ENCODE measurements at regions not wholly inside any gene's neighbourhood (a gene's known extent, or its start where the extent isn't known, plus 50 kb on each side); places are given as distances from the start of the nearest gene placed in this dataset.
"Not testable (repeated sequence)": the region's sequence is repeated elsewhere in the genome, so short reads cannot be mapped to it uniquely, and the experiment has no call there.

DNA sequence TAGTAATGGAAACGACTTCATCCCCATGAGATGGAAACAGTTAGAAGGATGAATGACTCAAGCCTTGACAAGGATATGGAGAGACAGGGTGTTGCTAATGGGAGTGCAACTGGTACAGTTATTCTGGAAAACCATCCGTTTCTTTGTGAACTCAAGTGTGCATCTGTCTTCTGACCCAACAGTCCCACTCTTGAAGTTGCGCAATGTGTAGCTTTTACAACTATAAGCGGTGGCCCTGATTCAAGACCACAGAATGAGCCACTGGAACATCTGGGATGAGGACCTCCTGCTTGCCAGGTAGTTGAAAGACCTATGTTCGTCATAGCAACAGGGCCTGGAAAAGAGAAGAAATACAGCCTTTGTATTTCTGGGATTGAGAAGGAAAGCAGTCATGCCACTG is 115.8 kb upstream of the GMDS start:
- no peak for DNase-seq

DNA sequence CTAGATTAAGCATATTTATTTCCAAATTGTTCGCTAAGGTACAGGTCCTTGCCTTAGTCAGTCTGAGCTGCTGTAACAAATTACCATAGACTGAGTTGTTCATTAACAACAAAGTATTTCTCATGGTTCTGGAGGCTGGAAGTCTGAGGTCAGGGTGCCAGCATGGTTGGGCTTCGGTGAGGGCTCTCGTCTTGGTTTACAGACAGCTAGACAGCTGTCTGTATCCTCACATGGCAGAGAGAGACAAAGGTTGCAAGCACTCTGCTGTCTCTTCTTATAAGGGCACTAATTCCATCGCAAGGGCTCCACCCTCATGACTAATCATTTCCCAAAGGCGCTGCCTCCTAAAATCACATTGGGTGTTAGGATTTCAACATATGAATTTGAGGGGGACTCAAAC is 115.3 kb upstream of the GMDS start:
- DNase-seq: no peak

DNA sequence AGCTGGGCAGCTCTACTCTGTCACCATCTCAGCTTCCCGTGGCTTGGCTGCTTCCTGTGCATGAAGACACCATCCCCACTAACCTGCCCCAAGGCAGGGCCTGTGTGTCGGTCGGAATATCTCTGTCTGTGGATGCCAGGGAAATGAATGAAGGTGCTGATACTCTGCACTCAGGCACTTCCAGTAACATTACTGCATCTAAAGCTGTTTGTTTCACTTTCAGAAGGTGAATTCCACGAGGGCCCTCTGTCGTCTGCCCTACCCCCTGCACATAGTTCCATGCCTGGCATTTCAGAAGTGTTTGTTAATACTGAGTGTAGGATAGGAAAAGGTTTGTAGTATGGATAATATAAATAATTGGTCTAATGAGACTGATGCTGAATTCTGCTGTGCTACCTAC is 114.7 kb upstream of the GMDS start:
- no peak for DNase-seq

GRCh38 chr6:2355150-2355549 is 109.7 kb upstream of the GMDS start:
- no peak for DNase-seq

GRCh38 chr6:2354138-2354491 is 108.7 kb upstream of the GMDS start:
- DNase-seq: no peak

DNA sequence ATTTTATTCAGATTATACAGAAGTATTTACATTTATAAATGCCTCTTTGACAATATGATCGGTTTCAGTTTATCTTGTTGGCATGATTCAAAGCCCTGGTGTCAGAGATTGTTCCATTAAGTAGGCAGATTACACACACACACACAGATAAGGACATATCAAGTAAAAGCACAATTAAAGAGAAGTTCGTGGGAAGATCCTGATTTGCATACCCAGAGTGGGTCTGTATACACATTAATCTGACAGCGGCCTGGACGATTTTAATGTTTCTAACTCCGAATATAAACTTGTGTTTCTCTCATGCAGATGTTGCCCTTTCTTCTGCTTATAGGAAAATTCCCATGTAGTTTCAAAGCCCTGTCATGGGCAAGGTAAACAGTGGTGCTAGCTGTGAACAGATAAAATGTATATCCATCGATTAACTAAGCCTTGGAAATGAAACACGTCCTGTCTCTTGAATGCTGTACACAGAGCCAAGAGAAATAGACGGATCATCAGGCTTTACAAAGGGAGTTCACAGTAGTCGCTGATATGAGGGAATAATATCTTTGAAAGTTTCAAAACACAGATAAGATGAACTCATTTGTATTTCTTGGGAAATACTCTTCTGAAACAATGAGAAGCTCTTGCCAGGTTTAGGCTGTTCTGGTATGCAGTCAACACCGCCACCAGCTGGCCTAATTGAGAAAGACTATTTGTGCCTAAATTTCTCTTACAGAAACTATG is 108.2 kb upstream of the GMDS start:
- peak; percentile 29 to 52 for DNase-seq

DNA sequence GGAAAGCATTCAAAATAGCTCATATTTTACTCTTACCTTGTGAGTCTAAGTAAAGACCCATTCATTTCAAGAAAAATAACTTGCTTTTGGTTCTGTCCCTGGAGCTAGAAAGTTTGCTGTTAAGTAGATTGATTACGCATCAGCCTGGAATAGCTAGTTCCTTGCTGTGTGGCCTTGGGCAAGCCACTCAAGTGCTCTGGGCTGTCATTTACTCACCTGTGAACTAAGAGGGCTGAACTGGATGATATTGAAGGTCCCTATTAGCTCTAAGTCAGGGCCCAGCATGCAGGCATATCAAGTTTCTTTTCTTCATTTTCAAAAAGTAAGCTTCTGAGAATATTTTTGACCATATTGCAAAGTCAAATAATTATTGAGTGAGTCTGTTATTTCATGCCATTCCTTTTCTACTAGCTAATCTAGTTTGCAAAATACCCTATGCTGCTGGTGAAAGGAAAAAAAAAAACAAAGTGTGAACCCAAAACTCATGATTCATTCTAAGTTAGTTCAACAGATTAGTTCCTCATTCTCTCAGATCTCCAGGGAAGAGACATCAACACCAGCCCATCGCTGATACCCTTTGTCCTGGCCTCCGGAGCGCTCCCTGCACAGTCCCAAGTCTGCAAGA is 106.5 kb upstream of the GMDS start:
- no peak for DNase-seq

GRCh38 chr6:2351090-2351489 is 105.7 kb upstream of the GMDS start:
- no peak for DNase-seq

GRCh38 chr6:2346078-2346477 is 100.7 kb upstream of the GMDS start:
- no peak for DNase-seq

GRCh38 chr6:2344319-2344905 is 99.0 kb upstream of the GMDS start:
- DNase-seq: no peak

- DNase-seq: no peak
Measured at GRCh38 chr6:2327591-2327990, 82.2 kb upstream of the GMDS start.

GRCh38 chr6:2324166-2324953 is 79.0 kb upstream of the GMDS start:
- DNase-seq: no peak

DNA sequence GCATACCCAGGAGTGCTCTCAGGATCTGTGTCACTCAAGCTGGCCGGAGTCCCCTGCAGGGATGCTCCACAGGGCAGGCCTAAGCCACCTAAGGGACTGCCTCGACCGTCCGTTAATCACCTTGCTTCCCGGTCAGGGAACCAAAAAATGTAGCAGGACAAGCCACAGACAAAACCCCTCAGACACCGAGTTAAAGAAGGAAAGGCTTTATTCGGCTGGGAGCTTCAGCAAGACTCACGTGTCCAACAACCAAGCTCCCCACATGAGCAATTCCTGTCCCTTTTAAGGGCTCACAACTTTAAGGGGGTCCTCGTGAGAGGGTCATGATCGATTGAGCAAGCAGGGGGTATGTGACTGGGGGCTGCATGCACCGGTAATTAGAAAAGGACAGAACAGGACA is 72.1 kb upstream of the GMDS start:
- not testable (repeated sequence) for DNase-seq

DNA sequence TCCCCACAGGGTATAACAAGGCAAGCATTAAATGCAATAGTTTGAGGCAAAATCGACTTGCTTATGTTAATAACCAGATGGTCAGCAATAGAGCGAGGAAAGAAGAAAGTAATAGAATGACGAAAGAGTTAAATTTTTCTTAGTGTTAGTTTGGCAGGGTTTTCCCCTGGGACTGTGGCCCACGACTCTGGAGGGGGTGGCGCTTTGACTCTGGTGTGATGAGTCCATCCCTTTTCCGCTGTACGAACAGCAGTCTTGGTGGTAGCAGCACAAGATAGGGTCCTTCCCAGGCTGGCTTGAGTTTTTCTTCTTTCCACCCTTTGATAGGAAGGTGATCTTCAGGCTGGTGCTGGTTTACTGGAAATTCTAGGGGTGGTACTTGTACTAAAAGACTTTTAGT is 69.2 kb upstream of the GMDS start:
- no peak for DNase-seq

GRCh38 chr6:2310042-2310441 is 64.6 kb upstream of the GMDS start:
- DNase-seq: no peak

GRCh38 chr6:2309122-2309521 is 63.7 kb upstream of the GMDS start:
- no peak for DNase-seq

DNA sequence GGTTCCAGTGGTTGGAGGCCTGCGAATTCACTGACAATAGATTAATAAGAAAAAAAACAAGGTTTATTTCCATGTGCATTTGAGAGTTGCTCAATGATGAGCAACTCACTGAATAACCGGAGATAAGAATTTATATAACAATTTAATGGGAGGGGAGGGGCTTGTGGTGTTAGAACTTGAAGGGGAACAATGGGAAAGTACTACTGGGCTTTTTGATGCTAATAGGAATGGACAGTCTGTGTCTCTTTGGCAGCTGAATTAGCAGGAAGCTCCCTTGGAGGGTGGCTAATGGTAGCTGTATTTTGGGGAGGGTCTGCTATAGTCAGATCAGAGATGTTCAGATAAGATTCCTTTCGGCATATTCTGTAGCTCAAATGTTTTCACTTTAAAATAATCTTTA is 62.4 kb upstream of the GMDS start:
- no peak for DNase-seq

GRCh38 chr6:2305951-2306350 is 60.5 kb upstream of the GMDS start:
- no peak for DNase-seq

- not testable (repeated sequence) for DNase-seq
Measured at GRCh38 chr6:2302482-2302881, 57.1 kb upstream of the GMDS start.

- DNase-seq: no peak
Measured at GRCh38 chr6:2296781-2297180, 51.4 kb upstream of the GMDS start.

Data from CD4-positive, alpha-beta T cell treated with Interleukin-1 beta for 1 hour (primary cell).